AG08396 (cell line): ENCODE measurements at regions not wholly inside any gene's neighbourhood (a gene's known extent, or its start where the extent isn't known, plus 50 kb on each side); places are given as distances from the start of the nearest gene placed in this dataset.

Experiments
- DNase-seq: peaks from one replicate; pipeline ENCODE4 v3.0.0; 2012; ENCODE audit warnings: low spot score, mixed read lengths

DNA sequence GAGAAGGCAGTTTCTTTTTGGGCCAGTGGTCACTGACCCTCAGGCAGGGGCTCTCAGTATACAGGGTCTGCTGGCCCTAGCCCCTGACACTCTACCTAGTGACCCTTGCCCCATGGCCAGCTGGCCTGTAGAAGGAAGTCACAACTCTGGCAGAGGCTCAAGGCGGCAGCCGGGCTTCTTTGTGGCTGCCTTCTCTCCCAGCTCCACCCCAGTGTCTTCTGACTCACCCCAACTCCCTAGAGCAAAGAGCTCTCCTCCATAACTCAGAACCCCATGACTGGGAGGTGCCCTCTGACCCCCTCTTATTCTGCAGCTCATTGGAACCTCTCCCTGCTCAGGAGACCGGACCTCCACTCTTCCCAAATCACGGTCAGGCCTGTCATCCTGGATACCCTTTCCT is 358.2 kb downstream of the FGFR2 start:
- DNase-seq: no peak

GRCh38 chr10:121240556-121240955 is 357.7 kb downstream of the FGFR2 start:
- no peak for DNase-seq

GRCh38 chr10:121241337-121241736 is 356.9 kb downstream of the FGFR2 start:
- no peak for DNase-seq

- no peak for DNase-seq
Measured at GRCh38 chr10:121242741-121243608, 355.3 kb downstream of the FGFR2 start.

DNA sequence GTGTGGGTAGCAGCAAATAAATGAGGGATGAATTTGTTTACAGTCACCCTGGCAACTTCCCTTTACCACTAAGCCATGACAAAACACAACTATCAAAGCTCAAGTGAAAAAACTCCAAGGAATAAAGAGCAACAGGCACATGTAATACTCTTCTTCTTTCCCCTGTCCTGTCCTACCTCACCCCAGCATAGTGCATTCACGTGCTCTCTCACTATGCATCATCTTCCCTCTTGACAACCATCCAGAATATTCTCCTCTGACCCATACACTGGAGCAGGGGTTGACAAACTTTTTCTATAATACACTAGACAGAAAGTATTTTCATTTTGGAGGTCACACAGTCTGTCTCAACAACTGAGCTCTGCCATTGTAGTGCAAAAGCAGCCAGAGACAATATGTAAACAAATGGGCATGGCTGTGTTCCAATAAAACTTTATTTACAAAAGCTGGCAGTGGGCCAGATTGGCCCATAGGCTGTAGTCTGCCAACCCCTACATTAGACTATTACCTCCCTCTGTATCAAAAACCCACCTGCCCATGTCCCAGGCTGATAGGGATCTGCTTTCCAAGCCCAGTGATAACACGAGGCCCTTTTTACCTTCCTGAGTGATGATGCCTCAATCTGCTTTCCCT is 354.5 kb downstream of the FGFR2 start:
- DNase-seq: no peak

- no peak for DNase-seq
Measured at GRCh38 chr10:121244818-121245217, 353.4 kb downstream of the FGFR2 start.

DNA sequence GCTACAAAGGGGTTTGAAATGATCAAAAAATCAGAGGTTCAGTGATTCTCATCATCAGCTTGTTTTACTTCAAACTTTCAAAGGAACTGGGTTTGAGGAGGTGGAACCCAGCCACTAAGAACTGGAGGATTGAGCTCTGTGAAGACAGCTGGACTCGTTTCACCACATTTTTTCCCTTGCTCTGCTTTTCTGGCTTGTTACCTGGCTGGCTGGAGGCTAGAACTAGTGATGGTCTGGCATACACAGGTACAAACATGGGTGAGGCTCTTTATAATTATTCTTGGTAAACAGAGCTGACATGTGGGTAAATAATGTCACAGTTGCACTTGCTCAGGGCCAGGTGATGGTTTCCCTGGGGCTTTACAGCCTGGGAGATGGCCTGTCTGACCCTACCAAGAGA is 352.5 kb downstream of the FGFR2 start:
- no peak for DNase-seq

GRCh38 chr10:121248266-121248665 is 350.0 kb downstream of the FGFR2 start:
- DNase-seq: no peak

DNA sequence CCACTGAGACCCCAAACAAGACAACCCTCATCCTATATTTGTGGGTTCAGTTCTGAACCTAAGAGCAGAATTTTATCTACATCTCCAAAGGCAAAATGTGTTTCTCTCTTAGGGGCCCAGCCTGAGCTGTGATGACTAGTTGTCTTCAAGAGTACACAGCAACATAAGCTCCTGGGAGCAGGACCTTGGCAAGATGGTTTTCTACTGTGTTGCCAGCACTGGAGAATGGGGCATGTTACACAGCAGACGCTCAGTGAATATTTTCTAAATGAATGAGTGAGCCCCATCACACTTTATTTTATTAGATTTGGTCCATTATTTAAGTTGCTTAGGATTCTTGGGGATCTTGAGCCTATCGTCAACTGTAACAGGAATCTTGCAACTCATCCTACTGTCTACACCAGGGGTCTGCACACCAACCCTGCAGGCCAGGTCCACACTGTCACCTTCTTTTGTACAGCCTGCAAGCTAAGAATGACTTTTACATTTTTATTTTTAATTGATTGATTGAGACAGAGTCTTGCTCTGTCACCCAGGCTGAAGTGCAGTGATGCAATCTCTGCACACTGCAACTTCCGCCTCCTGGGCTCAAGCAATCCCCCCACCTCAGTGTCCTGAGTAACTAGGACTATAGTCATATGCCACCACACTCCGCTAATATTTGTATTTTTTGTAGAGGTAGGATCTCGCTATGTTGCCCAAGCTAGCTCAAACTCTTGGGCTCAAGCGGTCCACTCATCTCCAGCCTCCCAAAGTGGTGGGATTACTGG is 347.1 kb downstream of the FGFR2 start:
- DNase-seq: no peak

GRCh38 chr10:121252756-121253155 is 345.5 kb downstream of the FGFR2 start:
- DNase-seq: no peak

- no peak for DNase-seq
Measured at GRCh38 chr10:121260377-121260776, 337.9 kb downstream of the FGFR2 start.

GRCh38 chr10:121261665-121262064 is 336.6 kb downstream of the FGFR2 start:
- DNase-seq: no peak

- no peak for DNase-seq
Measured at GRCh38 chr10:121262774-121263430, 335.3 kb downstream of the FGFR2 start.

- no peak for DNase-seq
Measured at GRCh38 chr10:121263431-121263783, 334.8 kb downstream of the FGFR2 start.

DNA sequence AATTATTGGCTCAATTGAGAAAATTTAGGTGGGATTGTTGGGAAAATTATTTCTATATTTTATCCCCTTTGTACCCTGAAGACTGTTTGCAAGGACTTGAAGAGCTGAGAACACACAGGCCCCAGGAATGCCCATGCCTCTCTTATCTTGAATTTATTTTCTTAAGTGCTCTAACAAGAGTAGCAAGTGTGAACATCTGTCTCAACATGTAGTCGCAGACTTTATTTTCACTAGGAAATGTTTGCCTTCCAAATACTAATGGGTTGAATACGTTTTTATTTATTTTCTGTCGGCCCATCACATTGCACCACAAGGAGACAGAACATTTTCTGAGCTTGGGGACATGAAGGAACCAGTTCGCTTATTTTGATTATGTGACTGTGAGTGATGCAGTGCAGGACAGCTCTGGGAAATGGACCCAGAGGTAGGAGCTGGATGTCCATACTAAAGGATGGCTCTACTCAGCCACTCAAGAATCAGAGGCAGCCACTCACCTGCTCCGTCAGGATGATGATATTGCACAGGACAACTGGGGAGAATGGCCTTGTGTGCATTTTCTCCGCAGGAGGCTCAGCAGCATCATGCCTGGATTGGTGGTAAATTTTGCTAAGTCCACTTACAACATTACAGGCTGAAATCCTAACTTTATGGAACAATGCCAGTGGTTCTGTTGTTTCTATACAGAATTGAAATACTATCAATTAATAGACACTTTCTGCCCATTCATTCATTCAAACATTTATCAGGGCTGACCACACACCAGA is 332.7 kb downstream of the FGFR2 start:
- no peak for DNase-seq

DNA sequence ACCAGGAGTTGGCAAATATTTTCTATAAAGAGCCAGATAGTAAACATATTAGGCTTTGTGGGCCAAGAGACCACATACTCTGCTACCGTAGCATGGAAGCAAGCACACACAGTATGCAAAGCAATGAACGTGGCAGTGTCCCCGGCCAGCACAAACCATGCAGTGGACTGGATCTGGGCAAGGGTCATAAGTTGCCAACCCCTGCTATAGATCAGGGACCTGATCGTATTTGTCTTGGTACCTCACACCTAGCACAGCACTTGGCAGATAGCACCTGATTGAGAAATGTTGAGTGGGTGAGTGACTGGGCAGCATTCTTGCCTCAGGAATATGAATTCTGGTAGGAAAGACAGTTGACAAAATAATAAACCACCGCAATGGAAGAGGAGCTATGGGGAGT is 331.9 kb downstream of the FGFR2 start:
- no peak for DNase-seq

DNA sequence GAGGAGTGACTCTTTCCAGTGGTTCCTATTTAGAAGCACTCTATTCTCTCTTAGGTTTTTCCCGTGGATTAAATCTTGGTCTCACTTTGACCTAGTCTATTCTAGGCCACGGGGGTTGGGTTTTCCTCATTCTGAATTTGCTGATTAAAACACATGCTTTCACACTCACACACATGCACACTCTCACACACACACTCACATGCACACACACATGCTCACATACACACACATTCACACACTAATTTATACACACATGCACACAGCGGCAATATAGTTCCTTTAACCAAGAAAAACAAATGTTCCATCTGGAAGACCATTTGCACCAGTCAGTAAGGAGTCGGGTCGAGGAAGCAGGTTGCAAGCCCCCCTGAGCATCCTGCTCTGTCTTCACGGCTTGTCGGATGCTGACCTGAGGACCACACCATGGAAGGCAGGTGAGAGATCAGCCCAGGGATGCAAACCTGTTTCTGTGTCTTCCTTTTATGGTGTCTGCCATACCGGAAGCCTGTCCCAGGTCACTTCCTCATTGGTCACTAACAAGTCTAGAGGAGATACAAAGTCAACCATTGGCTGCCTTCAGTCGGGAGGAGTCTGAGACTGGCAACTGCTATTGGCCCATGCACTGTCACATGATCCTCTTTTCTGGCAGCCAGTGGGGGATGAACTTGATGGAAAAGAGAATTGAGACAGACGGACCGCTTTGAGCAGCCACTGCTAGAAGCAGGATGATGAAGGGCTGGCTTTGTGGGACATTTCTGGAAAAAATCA is 330.8 kb downstream of the FGFR2 start:
- no peak for DNase-seq

DNA sequence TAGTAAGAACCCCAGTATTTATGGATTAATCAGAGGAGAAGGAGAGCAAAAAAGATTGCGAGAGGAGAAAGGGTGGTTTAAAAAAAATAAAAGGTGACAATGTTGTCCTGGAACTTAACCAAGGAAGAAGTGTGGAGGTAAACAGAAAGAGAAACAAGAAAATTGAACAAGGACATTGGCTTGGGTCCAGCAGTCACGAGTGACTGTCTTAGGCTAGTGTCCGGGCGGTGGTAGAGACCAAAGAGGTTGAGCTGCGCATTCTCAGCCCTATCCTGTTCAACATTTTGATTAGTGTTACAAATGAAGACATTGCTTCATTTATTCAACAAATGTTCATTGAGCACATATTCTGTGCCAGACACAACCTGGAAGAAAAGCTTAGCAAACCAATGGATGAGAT is 329.9 kb downstream of the FGFR2 start:
- DNase-seq: no peak

DNA sequence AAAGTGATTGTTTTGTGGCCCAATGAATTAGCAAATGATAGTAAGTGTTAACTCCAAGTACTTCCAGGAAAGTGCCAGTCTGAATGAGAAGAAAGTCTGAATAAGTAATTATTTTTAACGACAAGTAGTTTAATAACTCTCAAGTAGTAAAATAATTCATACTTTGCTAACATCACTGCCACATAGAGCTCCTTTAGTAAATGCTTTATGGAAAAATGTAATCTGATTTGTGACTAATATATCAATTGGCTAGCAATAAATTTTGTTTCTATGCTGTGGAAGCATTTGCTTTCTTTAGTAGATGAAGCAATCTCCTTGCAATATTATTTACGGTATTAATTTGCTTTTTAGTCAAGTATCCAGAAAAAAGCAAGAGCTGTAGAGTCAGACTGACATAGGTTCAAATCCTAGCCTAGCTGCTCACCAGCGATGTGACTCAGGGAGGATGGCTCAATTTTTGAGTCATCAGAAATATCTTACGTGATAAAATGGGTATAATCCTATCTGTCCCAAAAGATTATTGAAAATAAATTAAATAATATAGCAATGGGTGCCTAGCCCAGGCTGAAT is 329.3 kb downstream of the FGFR2 start:
- no peak for DNase-seq

- no peak for DNase-seq
Measured at GRCh38 chr10:121270906-121271305, 327.3 kb downstream of the FGFR2 start.

GRCh38 chr10:121276046-121276445 is 322.2 kb downstream of the FGFR2 start:
- DNase-seq: no peak
